ENCODE measurements at regions not wholly inside any gene's neighbourhood (a gene's known extent, or its start where the extent isn't known, plus 50 kb on each side); places are given as distances from the start of the nearest gene placed in this dataset.

- Histone ChIP-seq H2AFZ (ENCODE audit: insufficient read depth, low read depth, low read length, poor library complexity, severe bottlenecking) (no peak overlapping the region), H3K36me3 (replicated peaks in 1 of 2; ENCODE audit: control extremely low read depth in 1 of 2, control insufficient read depth in 1 of 2, extremely low read depth in 1 of 2, insufficient read depth in 2 of 2, low read length in 1 of 2) (no peaks in the 10 kb centered on the region), H3K9me3 (ENCODE audit: control extremely low read depth in 1 of 3, control insufficient read depth in 2 of 3, insufficient read depth in 1 of 3, low read length in 2 of 3) (no peaks in the 10 kb centered on the region), H3K9ac (ENCODE audit: low read length) (no peak overlapping the region), H4K20me1 (ENCODE audit: control insufficient read depth, insufficient read depth, low read length, poor library complexity, severe bottlenecking) (no peaks in the 10 kb centered on the region), H3K79me2 (ENCODE audit: control insufficient read depth, insufficient read depth, low read length) (no peaks in the 10 kb centered on the region), H3K4me1 (ENCODE audit: control insufficient read depth in 2 of 2, insufficient read depth in 2 of 2, low read length in 2 of 2) (no peaks in the 10 kb centered on the region), H3K27ac (ENCODE audit: low read length in 2 of 2) (no peak overlapping the region), H3K27me3 (replicated peaks in 1 of 4; ENCODE audit: control extremely low read depth in 1 of 4, control insufficient read depth in 3 of 4, insufficient read depth in 4 of 4, low read length in 3 of 4) (no peaks in the 10 kb centered on the region), H3K4me2 (replicated peaks; ENCODE audit: low read depth, low read length, poor library complexity, severe bottlenecking) (no peak overlapping the region), H3K4me3 (ENCODE audit: control extremely low read depth in 1 of 5, extremely low read depth in 1 of 5, insufficient read depth in 1 of 5, low read depth in 2 of 5, low read length in 4 of 5) (no peak overlapping the region)
- H3K27ac Mint-ChIP-seq: no peak overlapping the region
- no peak for ATAC-seq (ENCODE audit: low read depth)
- intact Hi-C loops (cut with micrococcal nuclease): no loop called here
- H3K4me3 Mint-ChIP-seq: no peak overlapping the region
- POLR2A ChIA-PET: no interaction called here
- H3K4me1 Mint-ChIP-seq: no peaks in the 10 kb centered on the region
- no peaks in the 10 kb centered on the region for H3K27me3 Mint-ChIP-seq
- TF ChIP-seq EZH2 (IDR thresholded peaks at IDR 0.05; ENCODE audit: borderline replicate concordance, insufficient read depth, low read depth, low read length, poor library complexity, severe bottlenecking): no peak
- TF ChIP-seq CTCF (IDR thresholded peaks at IDR 0.05): no peak
- no CpG with 5 or more reads among the region's 1 CpG for WGBS (ENCODE audit: insufficient coverage)
- no peaks in the 10 kb centered on the region for H3K9me3 Mint-ChIP-seq (ENCODE audit: insufficient read depth)
- no peak for DNase-seq
- CTCF ChIA-PET: no interaction called here
Observed at GRCh38 chr1:14083706-14084105, 383.7 kb downstream of the PRDM2 start.

- CTCF ChIA-PET: no interaction called here
- H3K4me3 ChIP-seq (ENCODE audit: control extremely low read depth in 1 of 5, extremely low read depth in 1 of 5, insufficient read depth in 1 of 5, low read depth in 2 of 5, low read length in 4 of 5): no peak overlapping the region
- H3K27ac ChIP-seq (ENCODE audit: low read length in 2 of 2): no peak overlapping the region
- H3K4me2 ChIP-seq (replicated peaks; ENCODE audit: low read depth, low read length, poor library complexity, severe bottlenecking): no peak overlapping the region
- Mint-ChIP-seq H3K27me3 (peaks cover 24% of the 10 kb centered on the region), H3K9me3 (ENCODE audit: insufficient read depth) (peaks cover 5% of the 10 kb centered on the region), H3K27ac (no peak overlapping the region), H3K4me1 (no peaks in the 10 kb centered on the region), H3K4me3 (no peak overlapping the region)
- POLR2A ChIA-PET: no interaction called here
- H3K9ac ChIP-seq (ENCODE audit: low read length): no peak overlapping the region
- WGBS (ENCODE audit: insufficient coverage): no CpG with 5 or more reads among the region's 1 CpG
- intact Hi-C loops (cut with micrococcal nuclease): no loop called here
- no peaks in the 10 kb centered on the region for H4K20me1 ChIP-seq (ENCODE audit: control insufficient read depth, insufficient read depth, low read length, poor library complexity, severe bottlenecking)
- H3K79me2 ChIP-seq (ENCODE audit: control insufficient read depth, insufficient read depth, low read length): no peaks in the 10 kb centered on the region
- H3K9me3 ChIP-seq (ENCODE audit: control extremely low read depth in 1 of 3, control insufficient read depth in 2 of 3, insufficient read depth in 1 of 3, low read length in 2 of 3): peaks cover 0 to 6% (median 3%) of the 10 kb centered on the region in 3 donors
- no peaks in the 10 kb centered on the region for H3K4me1 ChIP-seq (ENCODE audit: control insufficient read depth in 2 of 2, insufficient read depth in 2 of 2, low read length in 2 of 2)
- no peaks in the 10 kb centered on the region for H3K36me3 ChIP-seq (replicated peaks in 1 of 2; ENCODE audit: control extremely low read depth in 1 of 2, control insufficient read depth in 1 of 2, extremely low read depth in 1 of 2, insufficient read depth in 2 of 2, low read length in 1 of 2)
- H2AFZ ChIP-seq (ENCODE audit: insufficient read depth, low read depth, low read length, poor library complexity, severe bottlenecking): no peak overlapping the region
- TF ChIP-seq CTCF (IDR thresholded peaks at IDR 0.05) (no peak), EZH2 (IDR thresholded peaks at IDR 0.05; ENCODE audit: borderline replicate concordance, insufficient read depth, low read depth, low read length, poor library complexity, severe bottlenecking) (no peak)
- peaks cover 0 to 3% (median 0%) of the 10 kb centered on the region in 4 experiments for H3K27me3 ChIP-seq (replicated peaks in 1 of 4; ENCODE audit: control extremely low read depth in 1 of 4, control insufficient read depth in 3 of 4, insufficient read depth in 4 of 4, low read length in 3 of 4)
- ATAC-seq (ENCODE audit: low read depth) (no peak), DNase-seq (no peak)
Observed at GRCh38 chr1:14090062-14090461, 390.1 kb downstream of the PRDM2 start.

All from B cell (primary cell).